Muscle of leg (tissue), 3 donors: ENCODE measurements at regions not wholly inside any gene's neighbourhood (a gene's known extent, or its start where the extent isn't known, plus 50 kb on each side); places are given as distances from the start of the nearest gene placed in this dataset.
"Not testable (repeated sequence)": the region's sequence is repeated elsewhere in the genome, so short reads cannot be mapped to it uniquely, and the experiment has no call there.

Experiments used
- DNase-seq: peaks from one replicate; pipeline ENCODE4 v3.0.0; 2013
- H3K27ac ChIP-seq: one replicate; pipeline ENCODE4 v1.5.1; 2013; ENCODE audit warnings: mild to moderate bottlenecking, low read length, control low read depth
- H3K27me3 ChIP-seq: one replicate; pipeline ENCODE4 v1.6.1; 2013; ENCODE audit warnings: low read length; ENCODE audit not compliant: control insufficient read depth, insufficient read depth
- H3K36me3 ChIP-seq: one replicate; pipeline ENCODE4 v1.6.1; 2013; ENCODE audit warnings: low read length; ENCODE audit not compliant: control insufficient read depth, insufficient read depth
- H3K4me1 ChIP-seq: one replicate; pipeline ENCODE4 v1.6.1; 2013; ENCODE audit warnings: low read length; ENCODE audit not compliant: control insufficient read depth, insufficient read depth
- H3K4me3 ChIP-seq: one replicate; pipeline ENCODE4 v1.5.1; 2013; ENCODE audit warnings: low read length, control low read depth
- H3K9me3 ChIP-seq: replicated peaks from 2 replicates; pipeline ENCODE4 v1.6.1; 2013; ENCODE audit warnings: low read depth, low read length; ENCODE audit not compliant: control insufficient read depth
- WGBS: methylation state at CpG from one replicate; pipeline ENCODE4 v1.1.5; 2013; ENCODE audit warnings: missing lambda C conversion rate; ENCODE audit not compliant: insufficient coverage; 5-methylcytosine and 5-hydroxymethylcytosine counted together

- H3K9me3 ChIP-seq, H3K4me3 ChIP-seq, DNase-seq, H3K27ac ChIP-seq, H3K36me3 ChIP-seq, H3K4me1 ChIP-seq: not testable (repeated sequence)
- H3K27me3 ChIP-seq: peaks cover 11% of the 10 kb centered on the region
- WGBS: no CpG with 5 or more reads among the region's 13 CpGs
Observed at GRCh38 chr12:131655469-131656174, 55.3 kb upstream of the SFSWAP start.

- H3K27ac ChIP-seq, DNase-seq, H3K36me3 ChIP-seq, H3K4me1 ChIP-seq, H3K4me3 ChIP-seq, H3K9me3 ChIP-seq: not testable (repeated sequence)
- 100% methylated on average over 2 of the region's 5 CpGs for WGBS
- H3K27me3 ChIP-seq: peaks cover 11% of the 10 kb centered on the region
Observed at GRCh38 chr12:131656796-131657195, 54.1 kb upstream of the SFSWAP start.

- not testable (repeated sequence) for H3K9me3 ChIP-seq, H3K4me3 ChIP-seq, H3K36me3 ChIP-seq, H3K27ac ChIP-seq, DNase-seq, H3K4me1 ChIP-seq
- H3K27me3 ChIP-seq: peaks cover 13% of the 10 kb centered on the region
- 52% methylated on average over 5 of the region's 8 CpGs for WGBS
Observed at GRCh38 chr12:131658605-131659004, 52.3 kb upstream of the SFSWAP start.

- H3K36me3 ChIP-seq, H3K27ac ChIP-seq, H3K4me1 ChIP-seq, H3K4me3 ChIP-seq, H3K9me3 ChIP-seq, DNase-seq: not testable (repeated sequence)
- WGBS: no CpG with 5 or more reads among the region's 8 CpGs
- H3K27me3 ChIP-seq: peaks cover 13% of the 10 kb centered on the region
Observed at GRCh38 chr12:131659484-131659883, 51.4 kb upstream of the SFSWAP start.

GRCh38 chr12:131659976-131660375, 50.9 kb upstream of the SFSWAP start:
- not testable (repeated sequence) for H3K4me3 ChIP-seq, H3K4me1 ChIP-seq, H3K36me3 ChIP-seq, H3K27ac ChIP-seq, H3K9me3 ChIP-seq, DNase-seq
- H3K27me3 ChIP-seq: peaks cover 13% of the 10 kb centered on the region
- WGBS: 77% methylated on average over 5 of the region's 7 CpGs

GRCh38 chr12:131660401-131660800, 50.5 kb upstream of the SFSWAP start:
- not testable (repeated sequence) for DNase-seq, H3K9me3 ChIP-seq, H3K36me3 ChIP-seq, H3K4me1 ChIP-seq, H3K27ac ChIP-seq, H3K4me3 ChIP-seq
- 92% methylated on average over 4 of the region's 12 CpGs for WGBS
- peaks cover 13% of the 10 kb centered on the region for H3K27me3 ChIP-seq
